Transverse colon (tissue), 4 donors: ENCODE measurements at regions not wholly inside any gene's neighbourhood (a gene's known extent, or its start where the extent isn't known, plus 50 kb on each side); places are given as distances from the start of the nearest gene placed in this dataset.

ENCODE experiments used
- CTCF ChIP-seq, 5 experiments: fragments of 200-600 bp in 3 of 5; fragments of 450-650 bp in 2 of 5; sonication (generic) in 3 of 5; IDR thresholded peaks; 1 replicate in 2 of 5; 2 replicates in 3 of 5; pipeline ENCODE4 v1.5.1; 2016 to 2017; ENCODE audit warnings: antibody characterized with exemption in 5 of 5, inconsistent platforms in 3 of 5, mild to moderate bottlenecking in 2 of 5, moderate library complexity in 1 of 5
- POLR2AphosphoS5 ChIP-seq, 3 donors: sonication (generic); formaldehyde crosslinking; IDR thresholded peaks; one replicate each; pipeline ENCODE4 v1.6.1; 2016; ENCODE audit warnings: antibody characterized with exemption in 3 of 3

GRCh38 chr1:193569983-193570269, 383.5 kb upstream of the B3GALT2 start:
- no peak for TF ChIP-seq CTCF (IDR thresholded peaks at IDR 0.05)
- no peak for TF ChIP-seq POLR2AphosphoS5 (IDR thresholded peaks at IDR 0.05)
